Mesenchymal stem cell (in vitro differentiated cells and primary cell): ENCODE measurements at regions not wholly inside any gene's neighbourhood (a gene's known extent, or its start where the extent isn't known, plus 50 kb on each side); places are given as distances from the start of the nearest gene placed in this dataset.

Experiments used
- DNase-seq: peaks from one replicate; pipeline ENCODE4 v3.0.0-alpha.2; 2013
- H2AFZ ChIP-seq: one replicate; pipeline ENCODE4 v1.6.1; 2013; ENCODE audit warnings: low read depth, mild to moderate bottlenecking, control low read depth, inconsistent platforms, low read length, moderate library complexity
- H2AK5ac ChIP-seq: 2 replicates; pipeline ENCODE4 v1.6.1; 2013; ENCODE audit warnings: low read length, moderate library complexity, mild to moderate bottlenecking, inconsistent platforms; ENCODE audit not compliant: severe bottlenecking
- H2BK120ac ChIP-seq: one replicate; pipeline ENCODE4 v1.6.1; 2013; ENCODE audit warnings: low read depth, mild to moderate bottlenecking, inconsistent platforms, low read length, moderate library complexity
- H2BK12ac ChIP-seq, 2 experiments: one replicate each; pipeline ENCODE4 v1.6.1; 2013; ENCODE audit warnings: inconsistent platforms in 2 of 2, low read length in 2 of 2, mild to moderate bottlenecking in 2 of 2, moderate library complexity in 2 of 2, control low read depth in 1 of 2
- H2BK15ac ChIP-seq: one replicate; pipeline ENCODE4 v1.6.1; 2013; ENCODE audit warnings: mild to moderate bottlenecking, low read depth, inconsistent platforms; ENCODE audit not compliant: poor library complexity, severe bottlenecking
- H2BK5ac ChIP-seq: 2 replicates; pipeline ENCODE4 v1.6.1; 2013; ENCODE audit warnings: low read depth, mild to moderate bottlenecking, low read length, control low read depth, inconsistent platforms; ENCODE audit not compliant: poor library complexity, severe bottlenecking
- H3K14ac ChIP-seq, 2 experiments: one replicate each; pipeline ENCODE4 v1.6.1; 2013; ENCODE audit warnings: inconsistent platforms in 2 of 2, low read length in 2 of 2, control low read depth in 1 of 2, mild to moderate bottlenecking in 1 of 2, moderate library complexity in 1 of 2
- H3K18ac ChIP-seq, 2 experiments: one replicate each; pipeline ENCODE4 v1.6.1; 2013; ENCODE audit warnings: inconsistent platforms in 2 of 2, low read length in 2 of 2, control low read depth in 1 of 2, low read depth in 1 of 2, mild to moderate bottlenecking in 1 of 2
- H3K23ac ChIP-seq, 2 experiments: one replicate each; pipeline ENCODE4 v1.6.1; 2013; ENCODE audit warnings: inconsistent platforms in 2 of 2, low read length in 2 of 2, mild to moderate bottlenecking in 2 of 2, moderate library complexity in 2 of 2, control low read depth in 1 of 2
- H3K27ac ChIP-seq: 2 replicates; pipeline ENCODE4 v1.5.1; 2013; ENCODE audit warnings: mild to moderate bottlenecking, moderate library complexity, low read length, control low read depth, inconsistent platforms; ENCODE audit not compliant: poor library complexity, severe bottlenecking
- H3K27me3 ChIP-seq, 2 experiments: 2 replicates each; pipeline versions ENCODE4 v1.6.1 to v1.7.0; 2013; ENCODE audit warnings: low read length in 2 of 2, mild to moderate bottlenecking in 2 of 2, moderate library complexity in 2 of 2, control low read depth in 1 of 2, inconsistent platforms in 1 of 2; ENCODE audit not compliant: control insufficient read depth in 1 of 2, insufficient read depth in 1 of 2
- H3K36me3 ChIP-seq, 2 experiments: 2 replicates each; pipeline versions ENCODE4 v1.6.1 to v1.7.0; 2013; ENCODE audit warnings: low read length in 2 of 2, control low read depth in 1 of 2, inconsistent platforms in 1 of 2, low read depth in 1 of 2, mild to moderate bottlenecking in 1 of 2; ENCODE audit not compliant: insufficient read depth in 2 of 2, control insufficient read depth in 1 of 2
- H3K4ac ChIP-seq, 2 experiments: one replicate each; pipeline ENCODE4 v1.6.1; 2013; ENCODE audit warnings: inconsistent platforms in 2 of 2, low read length in 2 of 2, mild to moderate bottlenecking in 2 of 2, moderate library complexity in 2 of 2, control low read depth in 1 of 2, low read depth in 1 of 2
- H3K4me1 ChIP-seq: 2 replicates; pipeline ENCODE4 v1.6.1; 2013; ENCODE audit warnings: low read depth, low read length, control low read depth; ENCODE audit not compliant: control insufficient read depth, insufficient read depth
- H3K4me2 ChIP-seq: 2 replicates; pipeline ENCODE4 v1.6.1; 2013; ENCODE audit warnings: low read length, mild to moderate bottlenecking, inconsistent platforms; ENCODE audit not compliant: poor library complexity, severe bottlenecking
- H3K4me3 ChIP-seq, 2 experiments: 2 replicates each; pipeline versions ENCODE4 v1.5.1 to v1.7.0; 2013; ENCODE audit warnings: low read length in 2 of 2, mild to moderate bottlenecking in 2 of 2, control low read depth in 1 of 2, low read depth in 1 of 2; ENCODE audit not compliant: insufficient read depth in 1 of 2
- H3K79me1 ChIP-seq: replicated peaks from 2 replicates; pipeline ENCODE4 v1.6.1; 2013; ENCODE audit warnings: mild to moderate bottlenecking, control low read depth, low read length, inconsistent platforms; ENCODE audit not compliant: poor library complexity, severe bottlenecking
- H3K9ac ChIP-seq: 2 replicates; pipeline ENCODE4 v1.7.0; 2013; ENCODE audit warnings: mild to moderate bottlenecking, low read length, moderate library complexity
- H3K9me3 ChIP-seq: 2 replicates; pipeline ENCODE4 v1.7.0; 2013; ENCODE audit warnings: mild to moderate bottlenecking, low read length; ENCODE audit not compliant: control insufficient read depth
- H4K8ac ChIP-seq: one replicate; pipeline ENCODE4 v1.6.1; 2013; ENCODE audit warnings: inconsistent platforms, mild to moderate bottlenecking, low read length, moderate library complexity
- H4K91ac ChIP-seq: one replicate; pipeline ENCODE4 v1.6.1; 2013; ENCODE audit warnings: mild to moderate bottlenecking, low read length, inconsistent platforms
- WGBS: methylation state at CpG from one replicate; pipeline ENCODE4 v1.1.7; 2013; ENCODE audit warnings: mixed read lengths; 5-methylcytosine and 5-hydroxymethylcytosine counted together

- Histone ChIP-seq H3K36me3 (no peaks in the 10 kb centered on the region), H3K23ac (no peak overlapping the region), H2AFZ (no peak overlapping the region), H2BK12ac (no peak overlapping the region), H3K27ac (no peak overlapping the region), H2BK120ac (no peak overlapping the region), H3K4me3 (no peak overlapping the region), H2BK15ac (no peak overlapping the region), H2BK5ac (no peak overlapping the region), H4K8ac (no peak overlapping the region), H3K27me3 (no peaks in the 10 kb centered on the region), H3K4me1 (peaks cover 1% of the 10 kb centered on the region), H3K18ac (no peak overlapping the region), H3K79me1 (no peaks in the 10 kb centered on the region), H3K14ac (no peak overlapping the region), H3K4ac (no peak overlapping the region), H3K9ac (no peak overlapping the region), H3K9me3 (no peaks in the 10 kb centered on the region), H4K91ac (no peak overlapping the region), H3K4me2 (no peak overlapping the region), H2AK5ac (no peak overlapping the region)
- no CpG with 5 or more reads among the region's 2 CpGs for WGBS
- DNase-seq, result no peak
These were observed 100.5 kb upstream of the ESRRG start for GRCh38 chr1:216823731-216824130.

- Histone ChIP-seq H3K27ac (no peak overlapping the region), H3K27me3 (no peaks in the 10 kb centered on the region)
These were observed 99.3 kb upstream of the ESRRG start for GRCh38 chr1:216822480-216822879.

GRCh38 chr1:216820345-216820744, 97.1 kb upstream of the ESRRG start:
- Histone ChIP-seq H3K79me1 (no peaks in the 10 kb centered on the region), H3K4me3 (no peak overlapping the region), H2AK5ac (no peak overlapping the region), H3K9ac (no peak overlapping the region), H4K8ac (no peak overlapping the region), H3K4me1 (peaks cover 1% of the 10 kb centered on the region), H2BK120ac (no peak overlapping the region), H3K9me3 (no peaks in the 10 kb centered on the region), H2BK12ac (no peak overlapping the region), H4K91ac (no peak overlapping the region), H3K27me3 (no peaks in the 10 kb centered on the region), H3K23ac (no peak overlapping the region), H3K18ac (no peak overlapping the region), H3K27ac (no peak overlapping the region), H3K14ac (no peak overlapping the region), H2BK15ac (no peak overlapping the region), H3K4ac (no peak overlapping the region), H2AFZ (no peak overlapping the region), H3K4me2 (no peak overlapping the region), H3K36me3 (no peaks in the 10 kb centered on the region), H2BK5ac (no peak overlapping the region)
- WGBS, result 57% methylated on average over 2 of the region's 3 CpGs
- no peak for DNase-seq

More at GRCh38 chr1:216822480-216822879, 99.3 kb upstream of the ESRRG start:
- Histone ChIP-seq H2BK15ac (no peak overlapping the region), H3K79me1 (no peaks in the 10 kb centered on the region), H3K23ac (no peak overlapping the region), H3K4ac (no peak overlapping the region), H2BK120ac (no peak overlapping the region), H2BK5ac (no peak overlapping the region), H3K4me3 (no peak overlapping the region), H3K14ac (no peak overlapping the region), H2BK12ac (no peak overlapping the region), H2AFZ (no peak overlapping the region), H3K9ac (no peak overlapping the region), H4K8ac (no peak overlapping the region), H3K18ac (no peak overlapping the region), H2AK5ac (no peak overlapping the region), H4K91ac (no peak overlapping the region), H3K36me3 (no peaks in the 10 kb centered on the region), H3K4me2 (no peak overlapping the region), H3K4me1 (peaks cover 1% of the 10 kb centered on the region), H3K9me3 (no peaks in the 10 kb centered on the region)
- no peak for DNase-seq

- Histone ChIP-seq H4K91ac (no peak overlapping the region), H3K27ac (no peak overlapping the region), H3K4me1 (no peaks in the 10 kb centered on the region), H3K4me3 (no peak overlapping the region), H3K14ac (no peak overlapping the region), H3K79me1 (no peaks in the 10 kb centered on the region), H2BK5ac (no peak overlapping the region), H2BK12ac (no peak overlapping the region), H2BK15ac (no peak overlapping the region), H2AK5ac (no peak overlapping the region), H3K9ac (no peak overlapping the region), H4K8ac (no peak overlapping the region), H2BK120ac (no peak overlapping the region), H3K18ac (no peak overlapping the region), H3K36me3 (no peaks in the 10 kb centered on the region), H3K4me2 (no peak overlapping the region), H3K23ac (no peak overlapping the region), H3K27me3 (no peaks in the 10 kb centered on the region), H3K4ac (no peak overlapping the region), H2AFZ (no peak overlapping the region), H3K9me3 (no peaks in the 10 kb centered on the region)
- DNase-seq, result no peak
- 64% methylated on average over 1 of the region's 1 CpG for WGBS
These were observed 95.1 kb upstream of the ESRRG start for GRCh38 chr1:216818284-216818683.
